ENCODE measurements at regions not wholly inside any gene's neighbourhood (a gene's known extent, or its start where the extent isn't known, plus 50 kb on each side); places are given as distances from the start of the nearest gene placed in this dataset.

DNA sequence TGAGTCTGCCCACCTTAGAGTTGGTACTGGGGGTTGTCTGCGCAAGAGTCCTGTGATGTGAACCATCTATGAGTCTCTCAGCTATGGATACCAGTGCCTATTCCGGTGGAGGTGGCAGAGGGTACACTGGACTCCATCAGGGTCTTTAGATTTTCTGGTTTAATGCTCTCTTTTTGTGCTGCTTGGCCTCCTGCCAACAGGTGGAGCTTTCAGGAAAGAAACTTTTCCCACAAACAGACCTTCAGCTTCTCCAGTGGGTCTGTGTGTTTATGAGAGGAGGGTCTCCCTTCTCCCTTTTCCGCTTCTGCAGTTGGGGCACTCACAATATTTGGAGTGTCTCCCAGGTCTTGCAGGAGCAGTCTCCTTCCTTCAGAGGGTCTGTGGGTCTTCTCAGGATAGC lies 1721.9 kb upstream of the SLC39A10 start:
- no peak overlapping the region for H3K27ac ChIP-seq
- no peak for TF ChIP-seq ZFX (IDR thresholded peaks at IDR 0.05; ENCODE audit: borderline replicate concordance)
- TF ChIP-seq, protein P1, sequence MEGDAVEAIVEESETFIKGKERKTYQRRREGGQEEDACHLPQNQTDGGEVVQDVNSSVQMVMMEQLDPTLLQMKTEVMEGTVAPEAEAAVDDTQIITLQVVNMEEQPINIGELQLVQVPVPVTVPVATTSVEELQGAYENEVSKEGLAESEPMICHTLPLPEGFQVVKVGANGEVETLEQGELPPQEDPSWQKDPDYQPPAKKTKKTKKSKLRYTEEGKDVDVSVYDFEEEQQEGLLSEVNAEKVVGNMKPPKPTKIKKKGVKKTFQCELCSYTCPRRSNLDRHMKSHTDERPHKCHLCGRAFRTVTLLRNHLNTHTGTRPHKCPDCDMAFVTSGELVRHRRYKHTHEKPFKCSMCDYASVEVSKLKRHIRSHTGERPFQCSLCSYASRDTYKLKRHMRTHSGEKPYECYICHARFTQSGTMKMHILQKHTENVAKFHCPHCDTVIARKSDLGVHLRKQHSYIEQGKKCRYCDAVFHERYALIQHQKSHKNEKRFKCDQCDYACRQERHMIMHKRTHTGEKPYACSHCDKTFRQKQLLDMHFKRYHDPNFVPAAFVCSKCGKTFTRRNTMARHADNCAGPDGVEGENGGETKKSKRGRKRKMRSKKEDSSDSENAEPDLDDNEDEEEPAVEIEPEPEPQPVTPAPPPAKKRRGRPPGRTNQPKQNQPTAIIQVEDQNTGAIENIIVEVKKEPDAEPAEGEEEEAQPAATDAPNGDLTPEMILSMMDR (IDR thresholded peaks at IDR 0.05): no peak

DNA sequence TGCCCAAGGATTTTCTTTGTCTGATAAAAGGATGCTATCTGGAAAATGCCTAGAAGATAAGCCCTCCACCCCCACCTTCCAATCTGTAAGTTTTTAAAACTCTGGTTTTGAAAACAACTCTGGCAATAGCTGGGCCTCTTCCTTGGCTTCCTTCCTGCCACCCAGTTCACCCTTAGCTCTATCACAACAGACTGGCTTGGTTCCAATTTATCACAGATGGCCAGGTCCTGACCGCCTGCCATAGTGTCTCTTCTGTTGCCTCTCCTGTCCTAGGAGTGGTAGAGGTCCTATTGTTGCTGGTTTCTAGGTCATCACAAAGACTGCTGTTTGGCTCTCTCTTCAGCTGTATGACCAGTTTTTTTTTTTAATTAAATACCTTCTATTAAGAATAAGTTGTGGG lies 1727.9 kb upstream of the SLC39A10 start:
- H3K27ac ChIP-seq: no peak overlapping the region
- TF ChIP-seq ZFX (IDR thresholded peaks at IDR 0.05; ENCODE audit: borderline replicate concordance): no peak
- TF ChIP-seq, protein P1 (IDR thresholded peaks at IDR 0.05): no peak

DNA sequence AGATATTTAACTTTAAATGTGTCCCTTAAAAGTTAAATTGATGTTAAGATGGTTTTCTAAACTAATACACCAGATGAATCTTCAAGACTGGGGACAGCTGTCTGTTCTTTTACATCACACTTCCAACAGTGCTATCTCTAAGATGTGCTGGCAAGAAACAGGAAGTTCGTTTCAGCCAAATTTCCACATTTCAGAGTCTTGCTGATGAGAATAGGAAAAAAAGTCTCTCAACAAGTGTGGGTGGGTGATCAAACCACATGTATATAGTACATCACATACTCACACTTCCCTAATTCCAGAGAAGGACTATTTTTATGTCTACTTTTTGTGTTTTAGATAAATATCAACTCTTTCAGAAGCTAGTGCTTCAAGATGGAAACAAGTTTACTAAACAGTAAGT lies 1712.8 kb upstream of the TMEFF2 start:
- no peak for TF ChIP-seq ZFX (IDR thresholded peaks at IDR 0.05; ENCODE audit: borderline replicate concordance)
- TF ChIP-seq, protein P1 (IDR thresholded peaks at IDR 0.05): no peak
- no peak overlapping the region for H3K27ac ChIP-seq

DNA sequence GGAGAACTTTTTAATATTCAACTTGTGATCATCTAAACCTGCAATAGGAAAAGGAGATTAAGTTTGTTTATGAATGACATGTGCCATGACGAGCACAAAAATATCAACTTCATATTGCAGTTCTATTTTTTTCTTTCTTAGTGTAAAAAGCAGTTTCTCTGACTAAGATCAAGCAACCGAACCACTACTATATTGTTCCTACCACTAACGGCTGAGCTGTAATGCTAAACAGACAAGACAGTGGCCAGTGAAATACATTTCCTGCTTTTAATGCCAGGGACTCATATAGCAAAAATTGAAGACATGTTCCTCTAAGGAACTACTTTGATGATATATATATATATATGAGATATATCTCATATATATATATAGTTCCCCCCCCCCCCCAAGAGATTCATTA lies 1705.6 kb upstream of the TMEFF2 start:
- no peak for TF ChIP-seq ZFX (IDR thresholded peaks at IDR 0.05; ENCODE audit: borderline replicate concordance)
- TF ChIP-seq, protein P1 (IDR thresholded peaks at IDR 0.05): no peak
- no peak overlapping the region for H3K27ac ChIP-seq

DNA sequence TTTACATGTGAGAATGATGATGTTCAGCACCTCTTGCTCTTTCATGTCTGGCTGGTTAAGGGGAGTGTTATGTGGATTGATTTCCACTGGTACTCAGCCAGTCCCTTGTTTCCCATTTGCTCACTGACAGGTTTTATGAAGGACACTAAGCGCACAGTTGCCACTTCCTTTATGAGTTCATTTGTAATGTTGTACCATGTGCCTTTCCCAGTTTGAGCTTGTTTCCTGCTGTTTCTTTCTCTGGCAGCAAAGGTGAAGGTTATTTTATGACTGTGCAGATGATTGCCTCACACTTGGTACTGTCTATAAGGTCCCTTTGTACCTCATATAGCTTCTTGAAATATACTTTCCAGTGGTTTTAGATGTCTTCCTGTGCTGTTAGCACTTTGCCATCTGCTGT lies 1700.5 kb upstream of the TMEFF2 start:
- TF ChIP-seq ZFX (IDR thresholded peaks at IDR 0.05; ENCODE audit: borderline replicate concordance): no peak
- TF ChIP-seq, protein P1 (IDR thresholded peaks at IDR 0.05): no peak
- no peak overlapping the region for H3K27ac ChIP-seq

DNA sequence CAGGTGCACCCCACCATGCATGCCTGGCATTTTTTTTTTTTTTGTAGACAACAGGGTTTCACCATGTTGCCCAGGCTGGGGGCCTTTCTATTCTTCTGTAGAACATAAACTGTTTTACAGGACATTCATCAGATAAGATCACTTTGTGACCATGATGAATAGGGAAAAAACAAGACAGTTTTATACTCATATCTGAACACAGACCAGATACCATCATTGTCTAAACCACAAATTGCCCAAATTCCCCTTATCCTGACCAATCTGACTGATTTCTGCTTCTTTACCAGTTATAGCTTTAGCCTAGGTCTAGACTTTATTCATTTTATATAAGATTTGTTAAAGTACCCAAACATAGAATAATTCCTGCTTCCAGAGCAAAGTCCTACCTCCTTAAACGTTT lies 1699.3 kb upstream of the TMEFF2 start:
- TF ChIP-seq, protein P1 (IDR thresholded peaks at IDR 0.05): no peak
- no peak for TF ChIP-seq ZFX (IDR thresholded peaks at IDR 0.05; ENCODE audit: borderline replicate concordance)
- H3K27ac ChIP-seq: no peak overlapping the region

DNA sequence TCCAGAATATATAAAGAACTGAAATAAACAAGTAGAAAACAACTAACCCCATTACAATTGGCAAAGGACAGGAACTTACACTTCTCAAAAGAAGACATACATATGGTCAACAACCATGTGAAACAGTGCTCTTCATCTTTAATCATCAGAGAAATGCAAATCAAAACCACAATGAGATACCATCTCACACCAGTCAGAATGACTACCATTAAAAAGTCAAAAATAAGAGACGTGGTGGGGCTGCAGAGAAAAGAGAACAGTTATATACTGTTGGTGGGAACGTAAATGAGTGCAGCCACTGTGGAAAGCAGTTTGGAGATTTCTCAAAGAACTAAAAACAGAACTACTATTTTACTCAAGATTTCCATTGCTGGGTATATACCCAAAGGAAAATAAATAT lies 1696.3 kb upstream of the TMEFF2 start:
- TF ChIP-seq ZFX (IDR thresholded peaks at IDR 0.05; ENCODE audit: borderline replicate concordance): no peak
- TF ChIP-seq, protein P1 (IDR thresholded peaks at IDR 0.05): no peak

More for the DNA sequence above, 1696.3 kb upstream of the TMEFF2 start:
- no peak overlapping the region for H3K27ac ChIP-seq

Measured in 22Rv1 (cell line).